ENCODE measurements at regions not wholly inside any gene's neighbourhood (a gene's known extent, or its start where the extent isn't known, plus 50 kb on each side); places are given as distances from the start of the nearest gene placed in this dataset.

- no peaks in the 10 kb centered on the region for H3K27me3 ChIP-seq (ENCODE audit: control insufficient read depth in 5 of 5, insufficient read depth in 4 of 5, low read length in 5 of 5)
- no peak overlapping the region for H3K4me3 ChIP-seq (ENCODE audit: low read depth in 1 of 5, low read length in 5 of 5)
- H3K36me3 ChIP-seq (ENCODE audit: control insufficient read depth in 5 of 5, insufficient read depth in 5 of 5, low read length in 5 of 5), result no peaks in the 10 kb centered on the region
- no peaks in the 10 kb centered on the region for H3K9me3 ChIP-seq (ENCODE audit: control insufficient read depth in 5 of 5, low read length in 5 of 5)
- H3K4me1 ChIP-seq (ENCODE audit: control insufficient read depth in 5 of 5, insufficient read depth in 5 of 5, low read length in 5 of 5), result no peaks in the 10 kb centered on the region
- H3K9ac ChIP-seq (ENCODE audit: low read length in 5 of 5), result no peak overlapping the region
- no peak overlapping the region for H3K27ac ChIP-seq (ENCODE audit: low read depth, low read length)
These were observed 881.8 kb downstream of the SLC4A3 start for GRCh38 chr2:220509096-220509757.

- H3K4me1 ChIP-seq (ENCODE audit: control insufficient read depth in 5 of 5, insufficient read depth in 5 of 5, low read length in 5 of 5), result no peaks in the 10 kb centered on the region
- no peak overlapping the region for H3K4me3 ChIP-seq (ENCODE audit: low read depth in 1 of 5, low read length in 5 of 5)
- H3K36me3 ChIP-seq (ENCODE audit: control insufficient read depth in 5 of 5, insufficient read depth in 5 of 5, low read length in 5 of 5), result no peaks in the 10 kb centered on the region
- no peaks in the 10 kb centered on the region for H3K27me3 ChIP-seq (ENCODE audit: control insufficient read depth in 5 of 5, insufficient read depth in 4 of 5, low read length in 5 of 5)
- H3K9me3 ChIP-seq (ENCODE audit: control insufficient read depth in 5 of 5, low read length in 5 of 5), result no peaks in the 10 kb centered on the region
- H3K9ac ChIP-seq (ENCODE audit: low read length in 5 of 5), result no peak overlapping the region
- no peak overlapping the region for H3K27ac ChIP-seq (ENCODE audit: low read depth, low read length)
These were observed 882.5 kb downstream of the SLC4A3 start for GRCh38 chr2:220509966-220510365.

- Histone ChIP-seq H3K4me3 (ENCODE audit: low read depth in 1 of 5, low read length in 5 of 5) (no peak overlapping the region), H3K36me3 (ENCODE audit: control insufficient read depth in 5 of 5, insufficient read depth in 5 of 5, low read length in 5 of 5) (no peaks in the 10 kb centered on the region), H3K9me3 (ENCODE audit: control insufficient read depth in 5 of 5, low read length in 5 of 5) (no peaks in the 10 kb centered on the region), H3K9ac (ENCODE audit: low read length in 5 of 5) (no peak overlapping the region), H3K27ac (ENCODE audit: low read depth, low read length) (no peak overlapping the region), H3K27me3 (ENCODE audit: control insufficient read depth in 5 of 5, insufficient read depth in 4 of 5, low read length in 5 of 5) (no peaks in the 10 kb centered on the region), H3K4me1 (ENCODE audit: control insufficient read depth in 5 of 5, insufficient read depth in 5 of 5, low read length in 5 of 5) (no peaks in the 10 kb centered on the region)
These were observed 883.2 kb downstream of the SLC4A3 start for GRCh38 chr2:220510668-220511067.

GRCh38 chr2:220512419-220512818 lies 885.0 kb downstream of the SLC4A3 start:
- Histone ChIP-seq H3K9ac (ENCODE audit: low read length in 5 of 5) (no peak overlapping the region), H3K27ac (ENCODE audit: low read depth, low read length) (no peak overlapping the region), H3K36me3 (ENCODE audit: control insufficient read depth in 5 of 5, insufficient read depth in 5 of 5, low read length in 5 of 5) (no peaks in the 10 kb centered on the region), H3K4me3 (ENCODE audit: low read depth in 1 of 5, low read length in 5 of 5) (no peak overlapping the region), H3K9me3 (ENCODE audit: control insufficient read depth in 5 of 5, low read length in 5 of 5) (no peaks in the 10 kb centered on the region), H3K27me3 (ENCODE audit: control insufficient read depth in 5 of 5, insufficient read depth in 4 of 5, low read length in 5 of 5) (no peaks in the 10 kb centered on the region), H3K4me1 (ENCODE audit: control insufficient read depth in 5 of 5, insufficient read depth in 5 of 5, low read length in 5 of 5) (no peaks in the 10 kb centered on the region)

- Histone ChIP-seq H3K4me3 (ENCODE audit: low read depth in 1 of 5, low read length in 5 of 5) (no peak overlapping the region), H3K27me3 (ENCODE audit: control insufficient read depth in 5 of 5, insufficient read depth in 4 of 5, low read length in 5 of 5) (no peaks in the 10 kb centered on the region), H3K4me1 (ENCODE audit: control insufficient read depth in 5 of 5, insufficient read depth in 5 of 5, low read length in 5 of 5) (no peaks in the 10 kb centered on the region), H3K27ac (ENCODE audit: low read depth, low read length) (no peak overlapping the region), H3K9ac (ENCODE audit: low read length in 5 of 5) (no peak overlapping the region), H3K9me3 (ENCODE audit: control insufficient read depth in 5 of 5, low read length in 5 of 5) (no peaks in the 10 kb centered on the region), H3K36me3 (ENCODE audit: control insufficient read depth in 5 of 5, insufficient read depth in 5 of 5, low read length in 5 of 5) (no peaks in the 10 kb centered on the region)
These were observed 886.3 kb downstream of the SLC4A3 start for GRCh38 chr2:220513573-220514288.

- Histone ChIP-seq H3K9ac (ENCODE audit: low read length in 5 of 5) (no peak overlapping the region), H3K36me3 (ENCODE audit: control insufficient read depth in 5 of 5, insufficient read depth in 5 of 5, low read length in 5 of 5) (no peaks in the 10 kb centered on the region), H3K9me3 (ENCODE audit: control insufficient read depth in 5 of 5, low read length in 5 of 5) (no peaks in the 10 kb centered on the region), H3K27me3 (ENCODE audit: control insufficient read depth in 5 of 5, insufficient read depth in 4 of 5, low read length in 5 of 5) (no peaks in the 10 kb centered on the region), H3K4me1 (ENCODE audit: control insufficient read depth in 5 of 5, insufficient read depth in 5 of 5, low read length in 5 of 5) (no peaks in the 10 kb centered on the region), H3K4me3 (ENCODE audit: low read depth in 1 of 5, low read length in 5 of 5) (no peak overlapping the region), H3K27ac (ENCODE audit: low read depth, low read length) (no peak overlapping the region)
These were observed 894.1 kb downstream of the SLC4A3 start for GRCh38 chr2:220521551-220521950.

- no peaks in the 10 kb centered on the region for H3K4me1 ChIP-seq (ENCODE audit: control insufficient read depth in 5 of 5, insufficient read depth in 5 of 5, low read length in 5 of 5)
- H3K9ac ChIP-seq (ENCODE audit: low read length in 5 of 5), result no peak overlapping the region
- no peak overlapping the region for H3K27ac ChIP-seq (ENCODE audit: low read depth, low read length)
- H3K9me3 ChIP-seq (ENCODE audit: control insufficient read depth in 5 of 5, low read length in 5 of 5), result peaks cover 0 to 13% (median 8%) of the 10 kb centered on the region in 5 donors
- H3K27me3 ChIP-seq (ENCODE audit: control insufficient read depth in 5 of 5, insufficient read depth in 4 of 5, low read length in 5 of 5), result no peaks in the 10 kb centered on the region
- H3K36me3 ChIP-seq (ENCODE audit: control insufficient read depth in 5 of 5, insufficient read depth in 5 of 5, low read length in 5 of 5), result no peaks in the 10 kb centered on the region
- H3K4me3 ChIP-seq (ENCODE audit: low read depth in 1 of 5, low read length in 5 of 5), result no peak overlapping the region
These were observed 900.8 kb downstream of the SLC4A3 start for GRCh38 chr2:220528180-220528675.

GRCh38 chr2:220531216-220531615 lies 903.8 kb downstream of the SLC4A3 start:
- no peak overlapping the region for H3K27ac ChIP-seq (ENCODE audit: low read depth, low read length)
- H3K4me3 ChIP-seq (ENCODE audit: low read depth in 1 of 5, low read length in 5 of 5), result no peak overlapping the region
- H3K36me3 ChIP-seq (ENCODE audit: control insufficient read depth in 5 of 5, insufficient read depth in 5 of 5, low read length in 5 of 5), result no peaks in the 10 kb centered on the region
- H3K4me1 ChIP-seq (ENCODE audit: control insufficient read depth in 5 of 5, insufficient read depth in 5 of 5, low read length in 5 of 5), result no peaks in the 10 kb centered on the region
- no peak overlapping the region for H3K9ac ChIP-seq (ENCODE audit: low read length in 5 of 5)
- no peaks in the 10 kb centered on the region for H3K27me3 ChIP-seq (ENCODE audit: control insufficient read depth in 5 of 5, insufficient read depth in 4 of 5, low read length in 5 of 5)
- peaks cover 0 to 18% (median 11%) of the 10 kb centered on the region in 5 donors for H3K9me3 ChIP-seq (ENCODE audit: control insufficient read depth in 5 of 5, low read length in 5 of 5)

- H3K27ac ChIP-seq (ENCODE audit: low read depth, low read length), result no peak overlapping the region
These were observed 906.1 kb downstream of the SLC4A3 start for GRCh38 chr2:220533485-220533884.

GRCh38 chr2:220539481-220539880 lies 912.1 kb downstream of the SLC4A3 start:
- no peaks in the 10 kb centered on the region for H3K27me3 ChIP-seq (ENCODE audit: control insufficient read depth in 5 of 5, insufficient read depth in 4 of 5, low read length in 5 of 5)
- no peaks in the 10 kb centered on the region for H3K36me3 ChIP-seq (ENCODE audit: control insufficient read depth in 5 of 5, insufficient read depth in 5 of 5, low read length in 5 of 5)
- no peak overlapping the region for H3K4me3 ChIP-seq (ENCODE audit: low read depth in 1 of 5, low read length in 5 of 5)
- no peak overlapping the region for H3K9ac ChIP-seq (ENCODE audit: low read length in 5 of 5)
- peaks cover 2 to 13% (median 4%) of the 10 kb centered on the region in 5 donors for H3K9me3 ChIP-seq (ENCODE audit: control insufficient read depth in 5 of 5, low read length in 5 of 5)
- H3K4me1 ChIP-seq (ENCODE audit: control insufficient read depth in 5 of 5, insufficient read depth in 5 of 5, low read length in 5 of 5), result no peaks in the 10 kb centered on the region
- no peak overlapping the region for H3K27ac ChIP-seq (ENCODE audit: low read depth, low read length)

More at GRCh38 chr2:220533485-220533884, 906.1 kb downstream of the SLC4A3 start:
- no peak overlapping the region for H3K4me3 ChIP-seq (ENCODE audit: low read depth in 1 of 5, low read length in 5 of 5)
- no peaks in the 10 kb centered on the region for H3K36me3 ChIP-seq (ENCODE audit: control insufficient read depth in 5 of 5, insufficient read depth in 5 of 5, low read length in 5 of 5)
- H3K27me3 ChIP-seq (ENCODE audit: control insufficient read depth in 5 of 5, insufficient read depth in 4 of 5, low read length in 5 of 5), result no peaks in the 10 kb centered on the region
- peaks cover 0 to 18% (median 11%) of the 10 kb centered on the region in 5 donors for H3K9me3 ChIP-seq (ENCODE audit: control insufficient read depth in 5 of 5, low read length in 5 of 5)
- no peaks in the 10 kb centered on the region for H3K4me1 ChIP-seq (ENCODE audit: control insufficient read depth in 5 of 5, insufficient read depth in 5 of 5, low read length in 5 of 5)
- no peak overlapping the region for H3K9ac ChIP-seq (ENCODE audit: low read length in 5 of 5)

Data from subcutaneous abdominal adipose tissue (tissue), 5 donors.